Small intestine (tissue), 7 donors: ENCODE measurements at regions not wholly inside any gene's neighbourhood (a gene's known extent, or its start where the extent isn't known, plus 50 kb on each side); places are given as distances from the start of the nearest gene placed in this dataset.

Experiments used
- DNase-seq, 2 donors: peaks; one replicate each; pipeline versions ENCODE4 v3.0.0 to v3.0.0-alpha.2; 2013
- FAIRE-seq: peaks from 2 replicates; lab custom pipeline; 2012; peaks lifted over from hg19 to GRCh38; lab: Jason Lieb, UNC
- H3K27ac ChIP-seq, 3 donors: one replicate each; pipeline ENCODE4 v1.5.1; 2013; ENCODE audit warnings: low read length in 2 of 3, mild to moderate bottlenecking in 2 of 3, control low read depth in 1 of 3, inconsistent platforms in 1 of 3, low read depth in 1 of 3, moderate library complexity in 1 of 3
- H3K27me3 ChIP-seq, 3 donors: one replicate each; pipeline ENCODE4 v1.6.1; 2013; ENCODE audit warnings: low read length in 3 of 3, inconsistent platforms in 1 of 3; ENCODE audit not compliant: control insufficient read depth in 3 of 3, insufficient read depth in 3 of 3
- H3K36me3 ChIP-seq, 3 donors: one replicate each; pipeline ENCODE4 v1.6.1; 2013; ENCODE audit warnings: low read length in 3 of 3, inconsistent platforms in 1 of 3, low read depth in 1 of 3, mild to moderate bottlenecking in 1 of 3, moderate library complexity in 1 of 3; ENCODE audit not compliant: control insufficient read depth in 3 of 3, insufficient read depth in 2 of 3
- H3K4me1 ChIP-seq, 3 donors: one replicate each; pipeline ENCODE4 v1.6.1; 2013; ENCODE audit warnings: low read length in 2 of 3, inconsistent platforms in 1 of 3, low read depth in 1 of 3, mild to moderate bottlenecking in 1 of 3, moderate library complexity in 1 of 3; ENCODE audit not compliant: control insufficient read depth in 3 of 3, insufficient read depth in 2 of 3
- H3K4me3 ChIP-seq, 3 donors: one replicate each; pipeline ENCODE4 v1.5.1; 2013; ENCODE audit warnings: low read length in 3 of 3, control low read depth in 1 of 3, inconsistent platforms in 1 of 3, low read depth in 1 of 3, mild to moderate bottlenecking in 1 of 3, moderate library complexity in 1 of 3
- H3K9me3 ChIP-seq, 2 donors: one replicate each; pipeline ENCODE4 v1.6.1; 2013; ENCODE audit warnings: low read depth in 1 of 2, low read length in 1 of 2; ENCODE audit not compliant: control insufficient read depth in 2 of 2, insufficient read depth in 1 of 2
- WGBS, 3 donors: extraction: QIAGEN DNeasy Blood & Tissue Kit; methylation state at CpG; one replicate each; pipeline ENCODE4 v1.1.7; 2013; 5-methylcytosine and 5-hydroxymethylcytosine counted together
- donor health status: healthy with polysubstance abuse.
- donor health status: control.
- donor health status: control.
- donor health status: Bipolar disorder and iron deficiency.
- donor health status: healthy.

DNA sequence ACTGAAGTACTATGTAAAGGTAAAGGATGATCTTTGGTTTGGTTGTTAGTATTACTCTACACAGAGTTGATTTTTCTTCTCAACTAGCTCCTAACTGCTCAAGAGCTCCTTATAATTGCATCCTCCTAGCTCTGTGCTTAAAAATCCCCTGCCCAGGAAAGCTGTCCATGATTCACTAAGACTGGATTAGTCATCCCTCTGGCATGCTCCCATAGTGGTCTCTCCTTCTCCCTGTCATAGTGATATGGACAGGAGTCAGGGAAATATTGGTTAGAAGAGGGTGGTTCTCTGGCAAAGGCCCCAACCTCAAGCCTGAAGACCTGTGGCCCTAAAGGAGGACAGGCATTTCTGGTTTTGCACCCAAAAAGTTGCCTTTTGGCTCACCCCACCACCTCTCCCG is 242.3 kb upstream of the KCNIP4 start:
- H3K36me3 ChIP-seq, result no peaks in the 10 kb centered on the region
- no peaks in the 10 kb centered on the region for H3K9me3 ChIP-seq
- DNase-seq (no peak), FAIRE-seq (no peak)
- H3K4me1 ChIP-seq, result no peaks in the 10 kb centered on the region
- no peak overlapping the region for H3K4me3 ChIP-seq
- H3K27ac ChIP-seq, result no peak overlapping the region
- H3K27me3 ChIP-seq, result no peaks in the 10 kb centered on the region
- WGBS, 3 donors, result 82 to 93% (median 86%) methylated on average over 1 of the region's 1 CpG

DNA sequence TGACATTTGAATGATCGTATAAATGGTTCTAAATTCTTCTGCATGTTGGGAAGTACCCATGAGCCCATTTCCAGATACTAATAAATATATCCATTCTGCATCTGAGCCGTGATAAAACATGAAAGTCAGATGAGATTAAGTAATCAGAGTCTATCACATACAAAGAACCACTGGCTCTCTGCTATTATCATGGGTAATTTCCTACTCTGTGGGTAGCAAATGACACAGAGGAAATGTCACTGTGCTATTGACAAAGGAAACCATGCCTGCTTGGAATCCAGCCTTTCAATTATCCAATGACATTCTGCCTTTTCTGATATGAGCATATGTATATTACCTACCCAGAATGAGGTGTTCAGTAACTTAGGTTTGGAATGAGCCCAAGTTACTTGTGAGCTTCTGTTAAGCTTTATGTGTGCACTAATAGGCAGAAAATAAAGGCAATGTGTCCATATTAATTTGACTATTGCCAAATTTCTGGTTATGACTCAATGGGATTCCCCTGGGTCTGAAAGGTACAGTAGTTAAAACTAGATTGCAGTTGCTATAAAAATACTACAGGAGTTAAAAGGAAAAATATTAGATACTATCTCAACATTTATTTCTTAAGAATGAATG is 238.7 kb upstream of the KCNIP4 start:
- H3K4me1 ChIP-seq, result no peaks in the 10 kb centered on the region

DNA sequence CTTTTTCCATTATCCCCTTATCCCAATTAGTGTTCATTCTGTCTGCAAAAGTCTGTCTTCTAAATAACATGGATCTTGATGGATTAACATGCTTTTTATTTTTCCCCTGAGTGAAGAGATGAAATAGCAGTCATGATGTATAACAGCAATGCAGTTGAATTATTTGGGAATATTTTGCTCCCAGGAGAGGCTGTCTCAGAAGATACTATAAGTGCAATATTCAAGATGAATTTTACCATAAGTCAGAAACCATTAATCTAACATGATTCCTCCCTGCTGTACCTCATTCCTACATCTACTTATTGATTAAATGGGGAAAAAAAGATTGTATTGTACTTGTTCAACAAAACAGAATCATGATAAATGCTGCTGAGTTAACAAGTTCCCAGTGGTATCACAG is 233.2 kb upstream of the KCNIP4 start:
- H3K4me3 ChIP-seq, result no peak overlapping the region
- DNase-seq (no peak), FAIRE-seq (no peak)
- H3K4me1 ChIP-seq, result no peaks in the 10 kb centered on the region
- H3K9me3 ChIP-seq, result peaks cover 0 to under 1% of the 10 kb centered on the region in 2 donors
- H3K36me3 ChIP-seq, result no peaks in the 10 kb centered on the region
- H3K27ac ChIP-seq, result no peak overlapping the region
- H3K27me3 ChIP-seq, result no peaks in the 10 kb centered on the region

More for the DNA sequence above, 238.7 kb upstream of the KCNIP4 start:
- FAIRE-seq (no peak), DNase-seq (no peak)
- H3K27ac ChIP-seq, result no peak overlapping the region
- H3K4me3 ChIP-seq, result no peak overlapping the region
- WGBS, 3 donors, result 44 to 78% (median 53%) methylated on average over 2 of the region's 2 CpGs
- no peaks in the 10 kb centered on the region for H3K36me3 ChIP-seq
- no peaks in the 10 kb centered on the region for H3K9me3 ChIP-seq
- H3K27me3 ChIP-seq, result no peaks in the 10 kb centered on the region

DNA sequence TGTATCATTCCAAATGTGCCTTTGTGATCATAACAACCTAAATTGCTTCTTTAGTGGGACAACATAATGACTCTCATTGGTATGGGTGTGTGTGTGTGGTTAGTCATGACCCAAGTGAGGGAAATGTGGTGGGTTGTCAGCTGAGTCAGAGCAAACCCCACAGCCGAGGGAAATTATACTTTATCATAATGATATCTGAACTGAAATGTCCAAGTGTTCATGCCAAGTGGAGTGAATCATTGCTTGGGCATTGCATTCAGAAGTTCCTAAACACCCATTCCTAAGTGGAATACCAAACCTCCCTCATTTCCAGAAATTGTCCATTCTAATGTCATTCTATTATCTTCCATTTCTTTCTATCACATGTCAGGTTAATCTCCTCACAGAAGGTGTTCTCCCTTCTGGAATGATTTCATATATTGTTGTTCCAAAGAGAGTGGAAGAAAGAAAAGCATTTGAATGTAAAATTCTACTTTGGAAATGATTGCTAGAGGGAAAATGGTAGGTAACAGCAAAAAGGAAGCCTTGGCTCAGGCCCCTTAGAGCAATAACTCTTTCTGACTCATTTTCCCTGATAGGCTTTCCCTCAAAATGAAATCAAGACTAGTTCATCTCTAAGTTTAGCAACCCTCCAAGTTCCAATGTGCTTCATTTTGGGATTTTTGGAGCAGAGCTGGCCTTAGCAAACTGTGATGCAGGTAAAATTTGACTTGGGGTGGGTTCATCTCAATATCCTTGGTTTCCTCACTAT is 230.7 kb upstream of the KCNIP4 start:
- Histone ChIP-seq H3K4me3 (no peak overlapping the region), H3K27ac (no peak overlapping the region), H3K27me3 (no peaks in the 10 kb centered on the region), H3K4me1 (no peaks in the 10 kb centered on the region), H3K36me3 (no peaks in the 10 kb centered on the region), H3K9me3 (peaks cover 0 to 5% of the 10 kb centered on the region in 2 donors)
- FAIRE-seq (no peak), DNase-seq (no peak)
- 5 to 44% (median 13%) methylated on average over 1 of the region's 1 CpG for WGBS, 3 donors

DNA sequence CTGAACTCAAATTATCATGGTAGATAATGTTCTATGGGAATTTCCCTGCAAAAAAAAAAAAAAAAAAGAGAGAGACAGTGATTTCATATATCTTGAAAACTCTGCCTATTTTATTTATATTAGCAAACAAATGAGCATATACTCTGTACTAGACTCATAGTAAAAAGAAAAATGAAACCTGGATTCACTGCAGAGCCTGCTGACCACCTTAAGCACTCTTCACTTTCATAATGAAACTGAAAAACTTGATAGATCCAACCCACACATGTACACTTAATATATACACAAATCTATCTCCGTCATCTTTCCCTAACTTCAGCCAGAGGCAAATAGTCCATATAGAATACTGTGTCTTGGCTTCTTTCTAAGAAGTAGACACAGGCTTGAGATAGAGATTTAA is 226.1 kb upstream of the KCNIP4 start:
- FAIRE-seq (no peak), DNase-seq (no peak)
- Histone ChIP-seq H3K9me3 (peaks cover 0 to 5% of the 10 kb centered on the region in 2 donors), H3K4me3 (no peak overlapping the region), H3K27me3 (no peaks in the 10 kb centered on the region), H3K36me3 (no peaks in the 10 kb centered on the region), H3K27ac (no peak overlapping the region), H3K4me1 (no peaks in the 10 kb centered on the region)
- WGBS, 3 donors, result 51 to 79% (median 67%) methylated on average over 1 of the region's 1 CpG

DNA sequence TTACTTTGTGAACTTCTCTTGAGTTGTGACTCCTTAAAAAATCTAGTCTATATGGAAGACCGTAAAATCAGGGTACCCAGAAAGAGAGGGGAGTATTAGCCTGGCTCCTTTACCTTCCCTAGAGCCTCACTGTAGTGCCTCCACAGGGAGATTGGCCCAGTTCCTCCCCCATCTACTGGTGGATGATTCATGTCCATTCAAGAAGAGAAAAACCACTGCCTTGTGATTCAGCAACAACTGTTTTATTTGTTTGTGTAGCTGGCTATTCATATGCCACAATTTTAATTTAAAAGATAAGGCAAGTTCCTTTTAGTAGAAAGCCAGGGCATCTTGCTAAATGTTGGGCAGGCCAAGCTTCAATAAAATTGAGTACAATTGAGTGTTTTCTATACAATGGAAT is 221.8 kb upstream of the KCNIP4 start:
- no peak overlapping the region for H3K4me3 ChIP-seq
- FAIRE-seq (no peak), DNase-seq (no peak)
- no peaks in the 10 kb centered on the region for H3K9me3 ChIP-seq
- H3K27me3 ChIP-seq, result no peaks in the 10 kb centered on the region
- WGBS, 3 donors, result 83 to 92% (median 90%) methylated on average over 1 of the region's 1 CpG
- H3K27ac ChIP-seq, result no peak overlapping the region
- H3K36me3 ChIP-seq, result no peaks in the 10 kb centered on the region
- H3K4me1 ChIP-seq, result no peaks in the 10 kb centered on the region

DNA sequence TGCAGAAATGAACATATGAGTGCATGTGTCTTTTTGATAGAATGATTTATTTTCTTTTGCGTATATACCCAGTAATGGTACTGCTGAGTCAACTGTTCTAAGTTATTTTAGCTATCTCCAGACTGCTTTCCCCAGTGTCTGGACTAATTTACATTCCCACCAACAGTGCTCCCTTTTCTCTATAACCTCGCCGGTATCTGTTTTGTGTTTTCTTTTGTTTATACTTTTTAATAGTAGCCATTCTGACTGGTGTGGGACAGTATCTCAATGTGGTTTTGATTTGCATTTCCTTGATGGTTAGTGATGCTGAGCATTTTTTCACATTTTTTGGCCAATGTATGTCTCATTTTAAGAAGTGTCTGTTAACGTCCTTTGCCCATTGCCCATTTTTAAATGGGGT is 218.6 kb upstream of the KCNIP4 start:
- Histone ChIP-seq H3K4me3 (no peak overlapping the region), H3K36me3 (no peaks in the 10 kb centered on the region), H3K27ac (no peak overlapping the region), H3K4me1 (no peaks in the 10 kb centered on the region), H3K27me3 (no peaks in the 10 kb centered on the region), H3K9me3 (no peaks in the 10 kb centered on the region)
- DNase-seq (no peak), FAIRE-seq (no peak)
- 86 to 91% (median 87%) methylated on average over 4 of the region's 4 CpGs for WGBS, 3 donors

DNA sequence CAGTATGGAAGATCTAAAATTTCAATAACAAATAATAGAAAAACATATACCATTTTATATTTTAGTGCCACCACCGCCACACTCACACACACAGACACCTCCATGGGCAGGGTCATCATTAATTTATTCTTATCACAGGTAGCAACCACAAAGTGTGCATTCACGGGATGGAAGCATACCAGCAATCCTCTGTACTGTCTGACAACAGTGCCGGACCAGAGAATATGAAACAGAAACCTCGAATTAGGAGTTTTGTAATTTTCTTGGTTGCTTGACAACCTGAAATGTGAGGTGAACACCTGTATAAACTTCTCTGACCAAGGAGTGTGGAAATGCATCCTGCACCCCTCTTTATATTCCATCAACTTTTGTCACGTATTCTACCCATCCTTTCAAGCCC is 213.9 kb upstream of the KCNIP4 start:
- 48 to 72% (median 51%) methylated on average over 5 of the region's 5 CpGs for WGBS, 3 donors
- Histone ChIP-seq H3K27ac (no peak overlapping the region), H3K4me1 (no peaks in the 10 kb centered on the region), H3K9me3 (peaks cover 0 to 3% of the 10 kb centered on the region in 2 donors), H3K4me3 (no peak overlapping the region), H3K27me3 (no peaks in the 10 kb centered on the region), H3K36me3 (no peaks in the 10 kb centered on the region)
- DNase-seq, result no peak
- FAIRE-seq, result no peak
